ENCODE measurements at regions not wholly inside any gene's neighbourhood (a gene's known extent, or its start where the extent isn't known, plus 50 kb on each side); places are given as distances from the start of the nearest gene placed in this dataset.

GRCh38 chr13:68940049-68940448 lies 1167.6 kb upstream of the ATXN8OS start:
- no peaks in the 10 kb centered on the region for H3K27me3 ChIP-seq (replicated peaks; ENCODE audit: insufficient read depth, low read length)
- no peaks in the 10 kb centered on the region for H3K4me1 ChIP-seq (ENCODE audit: low read length)
- no peaks in the 10 kb centered on the region for H3K79me2 ChIP-seq (ENCODE audit: low read length)
- no peaks in the 10 kb centered on the region for H3F3A ChIP-seq (ENCODE audit: insufficient read depth, low read length)
- H3K9me3 ChIP-seq (replicated peaks; ENCODE audit: insufficient read depth, low read length), result no peaks in the 10 kb centered on the region
- no peak overlapping the region for H2AFZ ChIP-seq (ENCODE audit: low read length)
- H3K27ac ChIP-seq (ENCODE audit: low read length), result no peak overlapping the region
- H3K9ac ChIP-seq (ENCODE audit: low read length), result no peak overlapping the region
- DNase-seq, result no peak
- H3K9me2 ChIP-seq (replicated peaks; ENCODE audit: insufficient read depth, low read length), result no peaks in the 10 kb centered on the region
- H3K4me2 ChIP-seq (ENCODE audit: low read depth, low read length), result no peak overlapping the region
- no peak overlapping the region for H3K4me3 ChIP-seq (ENCODE audit: low read length)
- H3K36me3 ChIP-seq (replicated peaks; ENCODE audit: insufficient read depth, low read length), result no peaks in the 10 kb centered on the region
- no peaks in the 10 kb centered on the region for H4K20me1 ChIP-seq (ENCODE audit: insufficient read depth, low read length)
- TF ChIP-seq CTCF (IDR thresholded peaks at IDR 0.05; ENCODE audit: low read length) (no peak), EZH2phosphoT487 (IDR thresholded peaks at IDR 0.05; ENCODE audit: low read length) (no peak), EZH2 (optimal IDR thresholded peaks at IDR 0.05; ENCODE audit: low read depth, low read length) (no peak)

GRCh38 chr13:68938639-68939038 lies 1169.0 kb upstream of the ATXN8OS start:
- DNase-seq, result no peak
- no peak overlapping the region for H3K4me3 ChIP-seq (ENCODE audit: low read length)
- H3K9me2 ChIP-seq (replicated peaks; ENCODE audit: insufficient read depth, low read length), result no peaks in the 10 kb centered on the region
- no peaks in the 10 kb centered on the region for H4K20me1 ChIP-seq (ENCODE audit: insufficient read depth, low read length)
- no peak overlapping the region for H3K4me2 ChIP-seq (ENCODE audit: low read depth, low read length)
- H3K9ac ChIP-seq (ENCODE audit: low read length), result no peak overlapping the region
- no peaks in the 10 kb centered on the region for H3K9me3 ChIP-seq (replicated peaks; ENCODE audit: insufficient read depth, low read length)
- no peaks in the 10 kb centered on the region for H3K4me1 ChIP-seq (ENCODE audit: low read length)
- no peaks in the 10 kb centered on the region for H3K27me3 ChIP-seq (replicated peaks; ENCODE audit: insufficient read depth, low read length)
- TF ChIP-seq EZH2phosphoT487 (IDR thresholded peaks at IDR 0.05; ENCODE audit: low read length) (no peak), EZH2 (optimal IDR thresholded peaks at IDR 0.05; ENCODE audit: low read depth, low read length) (no peak), CTCF (IDR thresholded peaks at IDR 0.05; ENCODE audit: low read length) (no peak)
- H3K36me3 ChIP-seq (replicated peaks; ENCODE audit: insufficient read depth, low read length), result no peaks in the 10 kb centered on the region
- H3K27ac ChIP-seq (ENCODE audit: low read length), result no peak overlapping the region
- no peaks in the 10 kb centered on the region for H3K79me2 ChIP-seq (ENCODE audit: low read length)
- no peaks in the 10 kb centered on the region for H3F3A ChIP-seq (ENCODE audit: insufficient read depth, low read length)
- no peak overlapping the region for H2AFZ ChIP-seq (ENCODE audit: low read length)

GRCh38 chr13:68929075-68929745 lies 1178.4 kb upstream of the ATXN8OS start:
- no peak overlapping the region for H2AFZ ChIP-seq (ENCODE audit: low read length)
- H3K4me1 ChIP-seq (ENCODE audit: low read length), result no peaks in the 10 kb centered on the region
- H3K9me2 ChIP-seq (replicated peaks; ENCODE audit: insufficient read depth, low read length), result no peaks in the 10 kb centered on the region
- H4K20me1 ChIP-seq (ENCODE audit: insufficient read depth, low read length), result no peaks in the 10 kb centered on the region
- H3K27ac ChIP-seq (ENCODE audit: low read length), result no peak overlapping the region
- no peak overlapping the region for H3K4me3 ChIP-seq (ENCODE audit: low read length)
- no peaks in the 10 kb centered on the region for H3K79me2 ChIP-seq (ENCODE audit: low read length)
- H3K36me3 ChIP-seq (replicated peaks; ENCODE audit: insufficient read depth, low read length), result no peaks in the 10 kb centered on the region
- TF ChIP-seq CTCF (IDR thresholded peaks at IDR 0.05; ENCODE audit: low read length) (no peak), EZH2phosphoT487 (IDR thresholded peaks at IDR 0.05; ENCODE audit: low read length) (no peak), EZH2 (optimal IDR thresholded peaks at IDR 0.05; ENCODE audit: low read depth, low read length) (no peak)
- no peak overlapping the region for H3K9ac ChIP-seq (ENCODE audit: low read length)
- H3K27me3 ChIP-seq (replicated peaks; ENCODE audit: insufficient read depth, low read length), result no peaks in the 10 kb centered on the region
- no peaks in the 10 kb centered on the region for H3K9me3 ChIP-seq (replicated peaks; ENCODE audit: insufficient read depth, low read length)
- H3F3A ChIP-seq (ENCODE audit: insufficient read depth, low read length), result no peaks in the 10 kb centered on the region
- no peak overlapping the region for H3K4me2 ChIP-seq (ENCODE audit: low read depth, low read length)
- DNase-seq, result no peak
